HG03558 (cell line): ENCODE measurements at regions not wholly inside any gene's neighbourhood (a gene's known extent, or its start where the extent isn't known, plus 50 kb on each side); places are given as distances from the start of the nearest gene placed in this dataset.
"Not testable (repeated sequence)": the region's sequence is repeated elsewhere in the genome, so short reads cannot be mapped to it uniquely, and the experiment has no call there.

Experiments used
- ATAC-seq: cut with Tn5 transposase; IDR thresholded peaks from one replicate; pipeline ENCODE4 v1.9.1; 2021; ENCODE audit warnings: moderate number of reproducible peaks; ENCODE audit not compliant: unreplicated experiment; ENCODE audit errors: extremely low read depth

- ATAC-seq, result no peak
Observed at GRCh38 chr4:149211876-149212275, 603.8 kb downstream of the IQCM start.

GRCh38 chr4:149203256-149204001 is 612.2 kb downstream of the IQCM start:
- ATAC-seq, result no peak

GRCh38 chr4:149202117-149202516 is 613.5 kb downstream of the IQCM start:
- no peak for ATAC-seq

GRCh38 chr4:149199594-149199993 is 616.0 kb downstream of the IQCM start:
- no peak for ATAC-seq

GRCh38 chr4:149194061-149194460 is 621.6 kb downstream of the IQCM start:
- ATAC-seq, result no peak

GRCh38 chr4:149187726-149188125 is 627.9 kb downstream of the IQCM start:
- ATAC-seq, result no peak

- ATAC-seq, result no peak
Observed at GRCh38 chr4:149183638-149184037, 632.0 kb downstream of the IQCM start.

GRCh38 chr4:149181459-149181858 is 634.2 kb downstream of the IQCM start:
- not testable (repeated sequence) for ATAC-seq

- ATAC-seq, result no peak
Observed at GRCh38 chr4:149176039-149176438, 639.6 kb downstream of the IQCM start.

GRCh38 chr4:149175549-149175948 is 640.1 kb downstream of the IQCM start:
- no peak for ATAC-seq

GRCh38 chr4:149173241-149174013 is 642.2 kb downstream of the IQCM start:
- ATAC-seq, result no peak

- ATAC-seq, result no peak
Observed at GRCh38 chr4:149168645-149169044, 647.0 kb downstream of the IQCM start.

- ATAC-seq, result no peak
Observed at GRCh38 chr4:149166876-149167275, 648.8 kb downstream of the IQCM start.

GRCh38 chr4:149166365-149166764 is 649.3 kb downstream of the IQCM start:
- ATAC-seq, result no peak

- ATAC-seq, result no peak
Observed at GRCh38 chr4:149164282-149164681, 651.4 kb downstream of the IQCM start.

- no peak for ATAC-seq
Observed at GRCh38 chr4:149161247-149161646, 654.4 kb downstream of the IQCM start.

- no peak for ATAC-seq
Observed at GRCh38 chr4:149160370-149160769, 655.3 kb downstream of the IQCM start.

GRCh38 chr4:149158817-149159216 is 656.8 kb downstream of the IQCM start:
- no peak for ATAC-seq

- ATAC-seq, result no peak
Observed at GRCh38 chr4:149145803-149146202, 669.8 kb downstream of the IQCM start.

- ATAC-seq, result no peak
Observed at GRCh38 chr4:149144060-149144459, 671.6 kb downstream of the IQCM start.

- no peak for ATAC-seq
Observed at GRCh38 chr4:149141391-149141790, 674.3 kb downstream of the IQCM start.

GRCh38 chr4:149140841-149141240 is 674.8 kb downstream of the IQCM start:
- ATAC-seq, result no peak
